Tibial nerve (tissue), 3 donors: ENCODE measurements at regions not wholly inside any gene's neighbourhood (a gene's known extent, or its start where the extent isn't known, plus 50 kb on each side); places are given as distances from the start of the nearest gene placed in this dataset.

Experiments used
- POLR2A ChIP-seq, 2 donors: fragments of 450-650 bp; IDR thresholded peaks; one replicate each; pipeline ENCODE4 v1.6.1; 2017; ENCODE audit warnings: antibody characterized with exemption in 2 of 2, mild to moderate bottlenecking in 2 of 2, moderate library complexity in 2 of 2
- TF ChIP-seq, protein P1 (sequence below), 5 experiments: fragments of 200-600 bp in 3 of 5; fragments of 450-650 bp in 2 of 5; sonication (generic) in 3 of 5; IDR thresholded peaks; one replicate each; pipeline ENCODE4 v1.5.1; 2016 to 2019; ENCODE audit warnings: antibody characterized with exemption in 5 of 5, mild to moderate bottlenecking in 3 of 5, moderate library complexity in 2 of 5

DNA sequence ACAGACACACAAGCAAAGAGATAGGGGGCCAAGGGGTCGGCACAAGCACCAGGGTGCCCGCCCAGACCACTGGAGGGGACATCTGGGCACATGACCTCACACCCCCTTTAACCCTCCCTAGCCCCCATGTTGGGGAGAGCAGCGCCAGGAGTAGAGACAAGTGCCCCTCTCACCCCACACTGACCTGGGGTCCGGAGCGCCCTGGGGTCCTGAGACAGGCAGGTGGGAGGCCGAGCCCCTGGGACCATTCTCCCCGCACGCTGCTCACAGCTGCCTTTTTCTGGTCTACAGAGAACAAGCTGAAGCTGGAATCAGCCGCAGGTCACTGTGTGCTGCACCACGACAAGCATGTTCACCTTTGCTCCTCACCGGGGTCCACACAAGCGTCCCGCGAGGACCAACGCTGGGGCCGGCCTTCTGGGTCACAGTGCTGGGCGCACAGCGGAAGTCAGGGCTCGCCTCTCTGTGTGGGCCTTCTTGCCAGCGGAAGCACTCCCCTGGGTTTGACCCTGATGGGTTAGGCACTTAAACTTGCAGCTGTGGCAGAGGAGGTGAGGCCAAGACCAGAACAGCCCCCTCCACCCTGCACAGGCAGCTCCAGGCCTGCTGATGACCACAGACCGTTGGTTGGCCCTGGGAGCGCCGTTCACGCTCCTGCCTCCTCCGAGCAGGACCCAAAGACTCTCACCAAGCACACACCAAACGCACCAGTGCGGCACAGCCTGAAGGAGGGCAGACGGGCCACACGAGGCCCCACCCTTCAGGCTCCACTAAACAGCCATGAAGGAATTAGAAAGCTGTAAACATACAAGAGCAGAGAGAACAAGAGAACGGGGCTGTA lies 275.3 kb downstream of the EIPR1 start:
- no peak for TF ChIP-seq POLR2A (IDR thresholded peaks at IDR 0.05)
- TF ChIP-seq, protein P1, sequence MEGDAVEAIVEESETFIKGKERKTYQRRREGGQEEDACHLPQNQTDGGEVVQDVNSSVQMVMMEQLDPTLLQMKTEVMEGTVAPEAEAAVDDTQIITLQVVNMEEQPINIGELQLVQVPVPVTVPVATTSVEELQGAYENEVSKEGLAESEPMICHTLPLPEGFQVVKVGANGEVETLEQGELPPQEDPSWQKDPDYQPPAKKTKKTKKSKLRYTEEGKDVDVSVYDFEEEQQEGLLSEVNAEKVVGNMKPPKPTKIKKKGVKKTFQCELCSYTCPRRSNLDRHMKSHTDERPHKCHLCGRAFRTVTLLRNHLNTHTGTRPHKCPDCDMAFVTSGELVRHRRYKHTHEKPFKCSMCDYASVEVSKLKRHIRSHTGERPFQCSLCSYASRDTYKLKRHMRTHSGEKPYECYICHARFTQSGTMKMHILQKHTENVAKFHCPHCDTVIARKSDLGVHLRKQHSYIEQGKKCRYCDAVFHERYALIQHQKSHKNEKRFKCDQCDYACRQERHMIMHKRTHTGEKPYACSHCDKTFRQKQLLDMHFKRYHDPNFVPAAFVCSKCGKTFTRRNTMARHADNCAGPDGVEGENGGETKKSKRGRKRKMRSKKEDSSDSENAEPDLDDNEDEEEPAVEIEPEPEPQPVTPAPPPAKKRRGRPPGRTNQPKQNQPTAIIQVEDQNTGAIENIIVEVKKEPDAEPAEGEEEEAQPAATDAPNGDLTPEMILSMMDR (IDR thresholded peaks at IDR 0.05) = no peak
